Skeletal muscle satellite cell (primary cell): ENCODE measurements at regions not wholly inside any gene's neighbourhood (a gene's known extent, or its start where the extent isn't known, plus 50 kb on each side); places are given as distances from the start of the nearest gene placed in this dataset.

Source experiments
- H3K27me3 ChIP-seq: 2 replicates; pipeline ENCODE4 v1.7.0; 2013; ENCODE audit warnings: low read length; ENCODE audit not compliant: control insufficient read depth, insufficient read depth
- H3K36me3 ChIP-seq: 2 replicates; pipeline ENCODE4 v1.7.0; 2013; ENCODE audit warnings: mild to moderate bottlenecking, control low read depth, low read length; ENCODE audit not compliant: insufficient read depth
- H3K4me1 ChIP-seq: 2 replicates; pipeline ENCODE4 v1.7.0; 2013; ENCODE audit warnings: low read length; ENCODE audit not compliant: control insufficient read depth, insufficient read depth
- H3K4me2 ChIP-seq: 2 replicates; pipeline ENCODE4 v1.7.0; 2013; ENCODE audit warnings: mild to moderate bottlenecking, low read length
- H3K4me3 ChIP-seq: 2 replicates; pipeline ENCODE4 v1.7.0; 2013; ENCODE audit warnings: low read length
- H3K9ac ChIP-seq: 2 replicates; pipeline ENCODE4 v1.7.0; 2013; ENCODE audit warnings: mild to moderate bottlenecking, low read depth, low read length, moderate library complexity
- H3K9me3 ChIP-seq: replicated peaks from 2 replicates; pipeline ENCODE4 v1.7.0; 2013; ENCODE audit warnings: mild to moderate bottlenecking, control low read depth, low read length

- Histone ChIP-seq H3K36me3 (no peaks in the 10 kb centered on the region), H3K4me3 (no peak overlapping the region), H3K4me2 (no peak overlapping the region), H3K27me3 (no peaks in the 10 kb centered on the region), H3K4me1 (no peaks in the 10 kb centered on the region), H3K9me3 (no peaks in the 10 kb centered on the region), H3K9ac (no peak overlapping the region)
Measured at GRCh38 chr1:83109692-83110091, 889.2 kb downstream of the TTLL7 start.

GRCh38 chr1:83104558-83104957 is 894.4 kb downstream of the TTLL7 start:
- H3K9me3 ChIP-seq = no peaks in the 10 kb centered on the region

GRCh38 chr1:83103341-83103740 is 895.6 kb downstream of the TTLL7 start:
- Histone ChIP-seq H3K4me1 (no peaks in the 10 kb centered on the region), H3K4me2 (no peak overlapping the region), H3K9ac (no peak overlapping the region), H3K27me3 (no peaks in the 10 kb centered on the region), H3K9me3 (no peaks in the 10 kb centered on the region), H3K4me3 (no peak overlapping the region), H3K36me3 (no peaks in the 10 kb centered on the region)

More at GRCh38 chr1:83104558-83104957, 894.4 kb downstream of the TTLL7 start:
- no peak overlapping the region for H3K4me2 ChIP-seq
- no peaks in the 10 kb centered on the region for H3K36me3 ChIP-seq
- no peaks in the 10 kb centered on the region for H3K27me3 ChIP-seq
- no peaks in the 10 kb centered on the region for H3K4me1 ChIP-seq
- no peak overlapping the region for H3K4me3 ChIP-seq
- no peak overlapping the region for H3K9ac ChIP-seq

GRCh38 chr1:83102630-83103071 is 896.3 kb downstream of the TTLL7 start:
- Histone ChIP-seq H3K4me2 (no peak overlapping the region), H3K4me1 (no peaks in the 10 kb centered on the region), H3K36me3 (no peaks in the 10 kb centered on the region), H3K9me3 (no peaks in the 10 kb centered on the region), H3K4me3 (no peak overlapping the region), H3K9ac (no peak overlapping the region), H3K27me3 (no peaks in the 10 kb centered on the region)

GRCh38 chr1:83101406-83101805 is 897.5 kb downstream of the TTLL7 start:
- H3K4me1 ChIP-seq = no peaks in the 10 kb centered on the region
- no peaks in the 10 kb centered on the region for H3K9me3 ChIP-seq
- no peaks in the 10 kb centered on the region for H3K27me3 ChIP-seq
- H3K36me3 ChIP-seq = no peaks in the 10 kb centered on the region
- no peak overlapping the region for H3K9ac ChIP-seq
- H3K4me3 ChIP-seq = no peak overlapping the region
- no peak overlapping the region for H3K4me2 ChIP-seq

GRCh38 chr1:83100133-83100532 is 898.8 kb downstream of the TTLL7 start:
- Histone ChIP-seq H3K9me3 (no peaks in the 10 kb centered on the region), H3K9ac (no peak overlapping the region), H3K4me2 (no peak overlapping the region), H3K4me3 (no peak overlapping the region), H3K4me1 (no peaks in the 10 kb centered on the region), H3K27me3 (no peaks in the 10 kb centered on the region), H3K36me3 (no peaks in the 10 kb centered on the region)

- no peaks in the 10 kb centered on the region for H3K9me3 ChIP-seq
- no peaks in the 10 kb centered on the region for H3K4me1 ChIP-seq
- H3K4me2 ChIP-seq = no peak overlapping the region
- H3K4me3 ChIP-seq = no peak overlapping the region
- no peaks in the 10 kb centered on the region for H3K27me3 ChIP-seq
- H3K9ac ChIP-seq = no peak overlapping the region
- H3K36me3 ChIP-seq = no peaks in the 10 kb centered on the region
Measured at GRCh38 chr1:83098791-83099190, 900.1 kb downstream of the TTLL7 start.

- Histone ChIP-seq H3K9me3 (no peaks in the 10 kb centered on the region), H3K27me3 (no peaks in the 10 kb centered on the region), H3K9ac (no peak overlapping the region), H3K4me1 (no peaks in the 10 kb centered on the region), H3K36me3 (no peaks in the 10 kb centered on the region), H3K4me3 (no peak overlapping the region), H3K4me2 (no peak overlapping the region)
Measured at GRCh38 chr1:83098131-83098530, 900.8 kb downstream of the TTLL7 start.

- no peaks in the 10 kb centered on the region for H3K4me1 ChIP-seq
- no peak overlapping the region for H3K4me2 ChIP-seq
- H3K36me3 ChIP-seq = no peaks in the 10 kb centered on the region
- no peak overlapping the region for H3K4me3 ChIP-seq
- H3K9me3 ChIP-seq = no peaks in the 10 kb centered on the region
- H3K9ac ChIP-seq = no peak overlapping the region
- no peaks in the 10 kb centered on the region for H3K27me3 ChIP-seq
Measured at GRCh38 chr1:83097715-83098114, 901.2 kb downstream of the TTLL7 start.

- Histone ChIP-seq H3K4me2 (no peak overlapping the region), H3K4me3 (no peak overlapping the region), H3K9me3 (no peaks in the 10 kb centered on the region), H3K27me3 (no peaks in the 10 kb centered on the region), H3K36me3 (no peaks in the 10 kb centered on the region), H3K9ac (no peak overlapping the region), H3K4me1 (no peaks in the 10 kb centered on the region)
Measured at GRCh38 chr1:83095570-83095969, 903.4 kb downstream of the TTLL7 start.

- Histone ChIP-seq H3K4me1 (no peaks in the 10 kb centered on the region), H3K9ac (no peak overlapping the region), H3K36me3 (no peaks in the 10 kb centered on the region), H3K4me3 (no peak overlapping the region), H3K9me3 (no peaks in the 10 kb centered on the region), H3K4me2 (no peak overlapping the region), H3K27me3 (no peaks in the 10 kb centered on the region)
Measured at GRCh38 chr1:83090195-83090594, 908.7 kb downstream of the TTLL7 start.

GRCh38 chr1:83087851-83088250 is 911.1 kb downstream of the TTLL7 start:
- H3K4me1 ChIP-seq = no peaks in the 10 kb centered on the region
- no peak overlapping the region for H3K4me3 ChIP-seq
- H3K36me3 ChIP-seq = no peaks in the 10 kb centered on the region
- H3K4me2 ChIP-seq = no peak overlapping the region
- no peaks in the 10 kb centered on the region for H3K27me3 ChIP-seq
- no peak overlapping the region for H3K9ac ChIP-seq
- H3K9me3 ChIP-seq = no peaks in the 10 kb centered on the region
